CD4-positive, CD25-positive, alpha-beta regulatory T cell (primary cell): ENCODE measurements at regions not wholly inside any gene's neighbourhood (a gene's known extent, or its start where the extent isn't known, plus 50 kb on each side); places are given as distances from the start of the nearest gene placed in this dataset.

Source experiments
- ATAC-seq, 2 donors: fragments of 150-1000 bp; cut with Tn5 transposase; one replicate each; pipeline ENCODE4 v1.10.0; 2021; ENCODE audit warnings: low read depth in 2 of 2, moderate number of reproducible peaks in 2 of 2, moderate library complexity in 1 of 2
- DNase-seq, 3 donors: peaks; one replicate each; pipeline versions ENCODE4 v3.0.0 to v3.0.0-alpha.2; 2012 to 2022; ENCODE audit warnings: mixed read lengths in 1 of 3
- H3K27ac ChIP-seq: one replicate; pipeline ENCODE4 v1.7.0; 2013; ENCODE audit warnings: mild to moderate bottlenecking, low read length; ENCODE audit not compliant: insufficient read depth, poor library complexity, severe bottlenecking
- H3K27me3 ChIP-seq: one replicate; pipeline ENCODE4 v1.7.0; 2013; ENCODE audit warnings: low read length; ENCODE audit not compliant: control insufficient read depth, insufficient read depth
- H3K36me3 ChIP-seq: one replicate; pipeline ENCODE4 v1.7.0; 2013; ENCODE audit warnings: mild to moderate bottlenecking, low read length, moderate library complexity; ENCODE audit not compliant: control insufficient read depth, insufficient read depth
- H3K4me1 ChIP-seq: 2 replicates; pipeline ENCODE4 v1.7.0; 2013; ENCODE audit warnings: mild to moderate bottlenecking, low read length; ENCODE audit not compliant: insufficient read depth, control insufficient read depth, poor library complexity, severe bottlenecking
- H3K4me3 ChIP-seq: one replicate; pipeline ENCODE4 v1.7.0; 2013; ENCODE audit warnings: low read depth, mild to moderate bottlenecking, low read length, moderate library complexity
- H3K9me3 ChIP-seq, 2 experiments: 1 replicate in 1 of 2; 2 replicates in 1 of 2; pipeline ENCODE4 v1.7.0; 2013; ENCODE audit warnings: low read length in 2 of 2, mild to moderate bottlenecking in 1 of 2, moderate library complexity in 1 of 2; ENCODE audit not compliant: control insufficient read depth in 2 of 2
- H3K27ac Mint-ChIP-seq, 3 donors: one replicate each; pipeline ENCODE4 v1.8.0; 2020 to 2022; ENCODE audit warnings: mild to moderate bottlenecking in 3 of 3, mixed read lengths in 3 of 3, moderate library complexity in 2 of 3
- H3K27me3 Mint-ChIP-seq: one replicate; pipeline ENCODE4 v1.8.0; 2022; ENCODE audit warnings: mild to moderate bottlenecking, mixed read lengths
- H3K36me3 Mint-ChIP-seq: one replicate; pipeline ENCODE4 v1.8.0; 2020; ENCODE audit warnings: mixed read lengths
- H3K4me1 Mint-ChIP-seq, 4 donors: one replicate each; pipeline ENCODE4 v1.8.0; 2020 to 2022; ENCODE audit warnings: mixed read lengths in 4 of 4, mild to moderate bottlenecking in 1 of 4
- H3K4me3 Mint-ChIP-seq, 4 donors: one replicate each; pipeline ENCODE4 v1.8.0; 2020 to 2022; ENCODE audit warnings: mild to moderate bottlenecking in 4 of 4, mixed read lengths in 4 of 4, moderate library complexity in 3 of 4
- H3K9me3 Mint-ChIP-seq, 7 donors: one replicate each; pipeline ENCODE4 v1.8.0; 2020 to 2022; ENCODE audit warnings: mixed read lengths in 7 of 7, mild to moderate bottlenecking in 3 of 7, moderate library complexity in 2 of 7

DNA sequence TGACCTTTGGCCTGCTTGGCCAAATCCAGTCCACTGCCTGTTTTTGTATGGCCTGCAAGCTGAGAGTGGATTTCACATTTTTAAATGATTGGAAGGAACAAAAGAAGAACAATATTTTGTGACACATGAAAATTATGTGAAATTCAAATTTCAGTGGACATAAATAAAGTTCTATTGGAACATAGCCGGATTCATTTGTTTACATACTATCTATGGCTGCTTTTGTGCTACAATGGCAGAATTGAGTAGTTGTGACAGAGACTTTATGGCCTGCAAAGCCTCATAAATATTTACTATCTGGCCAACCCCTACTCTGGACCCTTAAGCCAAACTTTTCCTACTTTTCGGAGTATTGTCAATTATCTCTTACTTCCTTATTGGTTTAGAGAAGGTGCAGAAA, 66.6 kb upstream of the IPO9 start:
- no peak for ATAC-seq
- Mint-ChIP-seq H3K4me3 (no peak overlapping the region), H3K27me3 (peaks cover 30% of the 10 kb centered on the region), H3K4me1 (no peaks in the 10 kb centered on the region), H3K36me3 (no peaks in the 10 kb centered on the region), H3K9me3 (peaks cover 0 to 2% (median 0%) of the 10 kb centered on the region in 7 donors), H3K27ac (no peak overlapping the region)
- no peak for DNase-seq
- Histone ChIP-seq H3K36me3 (no peaks in the 10 kb centered on the region), H3K4me1 (no peaks in the 10 kb centered on the region), H3K4me3 (no peak overlapping the region), H3K27ac (no peak overlapping the region), H3K9me3 (no peaks in the 10 kb centered on the region), H3K27me3 (peaks cover 2% of the 10 kb centered on the region)

DNA sequence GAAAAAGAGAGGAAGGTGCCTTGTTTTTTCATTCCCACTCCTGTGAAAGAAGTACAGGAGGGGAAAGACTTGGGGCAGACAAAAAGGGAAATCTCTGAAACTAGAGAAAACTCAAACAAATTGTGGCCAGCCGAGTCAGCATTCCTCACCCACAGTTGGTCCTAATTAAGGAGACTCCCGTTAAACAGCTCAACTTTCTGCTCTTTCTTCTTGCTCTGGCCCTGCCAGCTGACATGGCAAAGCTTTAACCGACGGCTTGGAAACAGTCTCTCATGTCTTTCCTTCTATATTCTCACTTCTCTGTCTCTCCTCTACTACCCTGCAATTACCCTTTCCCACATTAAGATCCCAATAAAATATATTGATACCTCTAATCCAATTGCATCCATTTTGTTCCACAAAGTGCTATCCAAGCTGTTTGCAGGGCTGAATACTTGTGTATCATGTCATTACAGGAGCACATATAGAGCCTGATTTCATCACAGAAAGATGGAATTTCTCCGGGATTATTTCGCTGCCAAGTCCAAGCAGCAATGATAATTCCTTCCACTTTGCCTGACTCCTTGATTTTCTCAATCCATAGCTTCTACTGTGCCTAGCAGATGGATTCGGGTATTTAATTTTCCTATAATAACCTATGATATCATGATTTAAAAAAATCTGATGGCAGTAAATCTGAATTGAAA, 65.4 kb upstream of the IPO9 start:
- H3K27me3 ChIP-seq: no peaks in the 10 kb centered on the region
- Mint-ChIP-seq H3K4me1 (no peaks in the 10 kb centered on the region), H3K36me3 (no peaks in the 10 kb centered on the region), H3K9me3 (peaks cover 0 to 2% (median 0%) of the 10 kb centered on the region in 7 donors), H3K27me3 (peaks cover 26% of the 10 kb centered on the region), H3K4me3 (no peak overlapping the region), H3K27ac (no peak overlapping the region)
- ATAC-seq (no peak), DNase-seq (no peak)
- H3K4me3 ChIP-seq: no peak overlapping the region
- H3K4me1 ChIP-seq: no peaks in the 10 kb centered on the region
- H3K27ac ChIP-seq: no peak overlapping the region
- no peaks in the 10 kb centered on the region for H3K36me3 ChIP-seq
- H3K9me3 ChIP-seq: no peaks in the 10 kb centered on the region

DNA sequence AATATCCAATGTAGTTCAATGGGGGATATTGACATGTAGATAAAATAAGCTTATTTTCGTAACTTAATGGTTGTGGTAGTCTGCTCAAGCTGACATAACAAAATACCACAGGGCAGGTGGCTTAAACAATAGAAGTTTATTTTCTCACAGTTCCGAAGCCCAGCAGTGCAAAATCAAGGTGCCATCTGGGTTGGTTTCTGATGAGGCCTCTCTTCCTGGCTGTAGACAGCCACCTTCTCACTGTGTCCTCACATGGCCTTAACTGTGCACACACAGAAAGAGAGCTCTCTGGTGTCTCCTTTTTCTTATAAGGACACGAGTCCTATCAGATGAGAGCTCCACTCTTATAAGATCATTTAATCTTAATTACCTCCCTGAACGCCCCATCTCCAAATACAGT, 64.8 kb upstream of the IPO9 start:
- ATAC-seq (no peak), DNase-seq (no peak)
- Mint-ChIP-seq H3K36me3 (no peaks in the 10 kb centered on the region), H3K4me3 (no peak overlapping the region), H3K9me3 (peaks cover 0 to 2% (median 0%) of the 10 kb centered on the region in 7 donors), H3K4me1 (no peaks in the 10 kb centered on the region), H3K27ac (no peak overlapping the region), H3K27me3 (peaks cover 20% of the 10 kb centered on the region)
- Histone ChIP-seq H3K4me3 (no peak overlapping the region), H3K27ac (no peak overlapping the region), H3K36me3 (no peaks in the 10 kb centered on the region), H3K27me3 (no peaks in the 10 kb centered on the region), H3K4me1 (no peaks in the 10 kb centered on the region), H3K9me3 (no peaks in the 10 kb centered on the region)

DNA sequence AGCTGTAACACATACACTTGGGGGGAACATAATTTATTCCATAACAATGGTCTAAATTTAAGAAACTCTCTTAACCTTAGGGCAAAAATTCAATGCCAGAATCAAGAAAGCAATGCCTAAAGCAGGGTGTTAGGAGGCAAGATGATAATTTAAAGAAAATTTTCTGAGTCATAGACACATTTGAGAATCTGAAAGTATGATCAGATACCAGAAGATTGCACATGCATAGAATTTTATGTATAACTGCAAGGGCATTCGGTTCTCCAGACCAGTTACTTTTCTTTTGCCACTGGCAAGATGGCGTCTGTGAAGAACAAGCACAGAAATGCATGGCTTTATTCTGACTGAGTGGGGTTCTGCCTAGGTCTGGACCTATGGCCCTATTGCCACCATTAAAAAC, 64.4 kb upstream of the IPO9 start:
- DNase-seq: no peak
- H3K4me1 Mint-ChIP-seq: no peaks in the 10 kb centered on the region
- peaks cover 0 to 2% (median 0%) of the 10 kb centered on the region in 7 donors for H3K9me3 Mint-ChIP-seq
- H3K27me3 ChIP-seq: no peaks in the 10 kb centered on the region
- H3K4me3 Mint-ChIP-seq: no peak overlapping the region
- H3K36me3 ChIP-seq: no peaks in the 10 kb centered on the region
- H3K27ac ChIP-seq: no peak overlapping the region
- H3K4me1 ChIP-seq: no peaks in the 10 kb centered on the region
- H3K36me3 Mint-ChIP-seq: no peaks in the 10 kb centered on the region
- no peak for ATAC-seq
- peaks cover 22% of the 10 kb centered on the region for H3K27me3 Mint-ChIP-seq
- H3K27ac Mint-ChIP-seq: no peak overlapping the region
- no peaks in the 10 kb centered on the region for H3K9me3 ChIP-seq
- no peak overlapping the region for H3K4me3 ChIP-seq

DNA sequence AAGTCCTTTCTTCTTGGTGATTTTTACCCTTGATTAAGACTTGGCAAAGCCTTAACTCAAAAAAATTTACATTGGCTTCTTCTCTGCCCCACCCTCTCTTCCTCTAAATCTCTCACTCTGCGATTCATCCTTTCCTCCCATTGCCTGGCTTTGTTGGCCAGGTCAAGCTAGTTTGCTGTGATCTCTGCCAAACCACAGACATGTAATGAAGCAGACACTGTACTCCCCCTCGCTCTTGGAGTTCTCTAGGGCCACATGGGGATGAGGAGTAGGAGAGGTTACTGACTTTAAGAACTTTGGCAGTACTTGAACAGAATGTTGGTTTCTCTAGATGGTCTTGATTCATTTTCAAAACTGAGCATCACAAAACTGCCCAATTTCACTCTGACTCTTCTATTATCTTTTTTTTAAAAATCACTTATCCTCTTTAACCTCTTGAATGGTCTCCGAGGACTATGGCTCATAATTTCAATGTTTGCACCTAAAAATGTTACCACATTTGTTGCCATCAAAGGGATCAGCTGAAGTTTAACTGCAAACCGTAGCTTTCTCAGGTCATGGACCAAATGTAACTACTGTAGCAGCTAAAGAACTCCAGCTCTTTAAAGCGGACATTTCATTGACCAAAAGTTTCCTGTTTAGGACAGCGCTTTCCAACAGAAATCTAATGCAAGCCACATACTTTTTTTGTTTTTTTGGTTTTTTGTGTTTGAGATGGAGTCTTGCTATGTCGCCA, 62.7 kb upstream of the IPO9 start:
- ATAC-seq (no peak), DNase-seq (no peak)
- no peaks in the 10 kb centered on the region for H3K36me3 ChIP-seq
- no peaks in the 10 kb centered on the region for H3K27me3 ChIP-seq
- peaks cover 0 to 8% (median 2%) of the 10 kb centered on the region in 7 donors for H3K9me3 Mint-ChIP-seq
- no peaks in the 10 kb centered on the region for H3K4me1 ChIP-seq
- peaks cover under 1 to 5% of the 10 kb centered on the region in 2 experiments for H3K9me3 ChIP-seq
- no peak overlapping the region for H3K27ac ChIP-seq
- no peak overlapping the region for H3K4me3 Mint-ChIP-seq
- peaks cover 28% of the 10 kb centered on the region for H3K27me3 Mint-ChIP-seq
- no peaks in the 10 kb centered on the region for H3K36me3 Mint-ChIP-seq
- no peaks in the 10 kb centered on the region for H3K4me1 Mint-ChIP-seq
- no peak overlapping the region for H3K27ac Mint-ChIP-seq
- H3K4me3 ChIP-seq: no peak overlapping the region

DNA sequence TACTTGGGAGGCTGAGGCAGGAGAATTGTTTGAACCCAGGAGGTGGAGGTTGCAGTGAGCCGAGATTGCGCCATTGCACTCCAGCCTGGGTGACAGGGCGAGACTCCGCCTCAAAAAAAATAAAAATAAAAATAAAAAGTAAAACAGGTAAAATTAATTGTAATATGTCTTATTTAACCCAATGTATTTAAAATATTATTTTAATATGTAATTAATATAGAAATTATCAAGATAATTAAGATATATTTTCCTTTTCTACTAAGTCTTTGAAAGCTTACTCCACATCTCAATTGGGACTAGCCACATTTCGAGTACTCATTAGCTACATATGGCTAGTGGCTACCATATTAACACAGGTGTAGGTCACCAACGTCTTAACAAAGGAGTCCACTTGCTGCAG, 61.6 kb upstream of the IPO9 start:
- DNase-seq (no peak), ATAC-seq (no peak)
- Histone ChIP-seq H3K27ac (no peak overlapping the region), H3K36me3 (no peaks in the 10 kb centered on the region), H3K27me3 (no peaks in the 10 kb centered on the region), H3K4me1 (no peaks in the 10 kb centered on the region), H3K4me3 (no peak overlapping the region), H3K9me3 (peaks cover 5 to 9% of the 10 kb centered on the region in 2 experiments)
- peaks cover 22% of the 10 kb centered on the region for H3K27me3 Mint-ChIP-seq
- no peaks in the 10 kb centered on the region for H3K36me3 Mint-ChIP-seq
- H3K27ac Mint-ChIP-seq: no peak overlapping the region
- no peaks in the 10 kb centered on the region for H3K4me1 Mint-ChIP-seq
- peaks cover 0 to 11% (median 3%) of the 10 kb centered on the region in 7 donors for H3K9me3 Mint-ChIP-seq
- H3K4me3 Mint-ChIP-seq: no peak overlapping the region

DNA sequence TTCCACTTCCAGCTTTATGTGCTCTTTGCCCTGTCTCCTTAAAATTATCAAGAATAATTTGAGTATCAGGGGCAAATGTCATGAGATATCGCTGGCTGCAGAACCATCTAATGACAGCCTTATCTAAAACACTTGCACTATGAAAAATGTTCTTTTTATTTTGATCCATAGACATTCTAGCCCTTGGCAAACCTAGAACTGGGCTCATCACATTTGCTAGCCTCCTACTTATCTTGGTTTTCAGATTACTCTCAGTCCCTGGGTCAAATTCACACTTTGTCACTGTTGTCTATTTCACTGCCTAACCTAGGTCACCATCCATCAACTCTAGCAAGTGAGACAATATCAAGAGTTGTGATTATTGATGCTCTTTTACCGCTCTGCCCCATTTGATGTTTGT, 59.9 kb upstream of the IPO9 start:
- DNase-seq (no peak), ATAC-seq (no peak)
- Mint-ChIP-seq H3K9me3 (peaks cover 0 to 11% (median 3%) of the 10 kb centered on the region in 7 donors), H3K36me3 (no peaks in the 10 kb centered on the region), H3K27ac (no peak overlapping the region), H3K4me3 (no peak overlapping the region), H3K4me1 (no peaks in the 10 kb centered on the region), H3K27me3 (peaks cover 21% of the 10 kb centered on the region)
- no peak overlapping the region for H3K27ac ChIP-seq
- no peaks in the 10 kb centered on the region for H3K27me3 ChIP-seq
- H3K4me3 ChIP-seq: no peak overlapping the region
- peaks cover 5 to 9% of the 10 kb centered on the region in 2 experiments for H3K9me3 ChIP-seq
- H3K4me1 ChIP-seq: no peaks in the 10 kb centered on the region
- no peaks in the 10 kb centered on the region for H3K36me3 ChIP-seq

DNA sequence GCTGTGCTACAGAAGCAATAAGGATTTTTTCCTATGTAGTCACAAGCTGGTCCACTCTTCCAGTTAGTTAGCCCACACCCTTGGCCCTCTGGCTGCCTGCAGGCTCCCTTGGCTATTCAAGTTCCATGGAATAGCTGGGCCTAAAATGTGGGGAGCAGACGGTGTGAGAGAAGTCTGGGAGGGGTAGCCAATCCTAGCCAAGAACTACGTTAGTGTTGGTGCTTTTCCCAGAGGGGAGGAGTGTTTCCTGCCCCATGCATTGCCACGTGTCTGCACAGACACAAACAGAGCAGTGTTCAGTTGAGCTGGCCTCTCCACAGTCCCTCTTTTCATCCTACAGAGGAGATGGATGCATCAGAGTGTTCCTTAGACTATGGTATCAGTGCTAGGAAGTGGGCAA, 59.0 kb upstream of the IPO9 start:
- no peaks in the 10 kb centered on the region for H3K27me3 ChIP-seq
- H3K36me3 ChIP-seq: no peaks in the 10 kb centered on the region
- H3K4me3 ChIP-seq: no peak overlapping the region
- peaks cover 5 to 9% of the 10 kb centered on the region in 2 experiments for H3K9me3 ChIP-seq
- Mint-ChIP-seq H3K27ac (no peak overlapping the region), H3K4me1 (no peaks in the 10 kb centered on the region), H3K4me3 (no peak overlapping the region), H3K27me3 (peaks cover 21% of the 10 kb centered on the region), H3K9me3 (peaks cover 0 to 11% (median 3%) of the 10 kb centered on the region in 7 donors), H3K36me3 (no peaks in the 10 kb centered on the region)
- ATAC-seq: no peak
- no peak for DNase-seq
- H3K27ac ChIP-seq: no peak overlapping the region
- no peaks in the 10 kb centered on the region for H3K4me1 ChIP-seq
